A549 (cell line): ENCODE measurements at regions not wholly inside any gene's neighbourhood (a gene's known extent, or its start where the extent isn't known, plus 50 kb on each side); places are given as distances from the start of the nearest gene placed in this dataset.

Experiments
- CEBPB ChIP-seq, 2 experiments: fragments of >200 bp in 1 of 2; sonication (Bioruptor Twin) in 1 of 2; formaldehyde crosslinking in 1 of 2; IDR thresholded peaks; 2 replicates each; pipeline ENCODE4 v1.6.1; 2012 to 2016
- CTCF ChIP-seq: fragments of >200 bp; sonication (Bioruptor Twin); formaldehyde crosslinking; IDR thresholded peaks from 3 replicates; pipeline ENCODE4 v1.5.1; 2016
- POLR2A ChIP-seq: IDR thresholded peaks from 2 replicates; pipeline ENCODE4 v1.6.1; 2012; ENCODE audit warnings: mild to moderate bottlenecking, low read length
- USF2 ChIP-seq: fragments of 450-650 bp; IDR thresholded peaks from 2 replicates; pipeline ENCODE4 v1.6.1; 2014; ENCODE audit warnings: antibody characterized with exemption

GRCh38 chr13:80215368-80215767 lies 125.6 kb downstream of the SPRY2 start:
- TF ChIP-seq CTCF (no peak), CEBPB (IDR thresholded peaks at IDR 0.05) (no peak), POLR2A (no peak), USF2 (no peak)
